GM19023 (cell line): ENCODE measurements at regions not wholly inside any gene's neighbourhood (a gene's known extent, or its start where the extent isn't known, plus 50 kb on each side); places are given as distances from the start of the nearest gene placed in this dataset.
"Not testable (repeated sequence)": the region's sequence is repeated elsewhere in the genome, so short reads cannot be mapped to it uniquely, and the experiment has no call there.

ENCODE experiments used
- ATAC-seq: cut with Tn5 transposase; IDR thresholded peaks from one replicate; pipeline ENCODE4 v1.9.1; 2021; ENCODE audit warnings: mild to moderate bottlenecking, moderate library complexity; ENCODE audit not compliant: unreplicated experiment

- no peak for ATAC-seq
These were observed 50.0 kb upstream of the ALDH1B1 start for GRCh38 chr9:38342532-38342931.

- ATAC-seq = no peak
These were observed 50.4 kb upstream of the ALDH1B1 start for GRCh38 chr9:38342096-38342495.

- ATAC-seq = no peak
These were observed 53.0 kb upstream of the ALDH1B1 start for GRCh38 chr9:38339496-38339895.

GRCh38 chr9:38339087-38339486, 53.4 kb upstream of the ALDH1B1 start:
- ATAC-seq = no peak

- no peak for ATAC-seq
These were observed 54.0 kb upstream of the ALDH1B1 start for GRCh38 chr9:38338342-38339018.

GRCh38 chr9:38337706-38338264, 54.7 kb upstream of the ALDH1B1 start:
- no peak for ATAC-seq

GRCh38 chr9:38337181-38337580, 55.3 kb upstream of the ALDH1B1 start:
- no peak for ATAC-seq

- ATAC-seq = no peak
These were observed 56.2 kb upstream of the ALDH1B1 start for GRCh38 chr9:38336341-38336740.

GRCh38 chr9:38335686-38336085, 56.8 kb upstream of the ALDH1B1 start:
- no peak for ATAC-seq

GRCh38 chr9:38334234-38334633, 58.3 kb upstream of the ALDH1B1 start:
- no peak for ATAC-seq

GRCh38 chr9:38333047-38333446, 59.5 kb upstream of the ALDH1B1 start:
- no peak for ATAC-seq

GRCh38 chr9:38332625-38333024, 59.9 kb upstream of the ALDH1B1 start:
- ATAC-seq = no peak

GRCh38 chr9:38331141-38331540, 61.4 kb upstream of the ALDH1B1 start:
- ATAC-seq = no peak

GRCh38 chr9:38329968-38330367, 62.5 kb upstream of the ALDH1B1 start:
- ATAC-seq = no peak

- ATAC-seq = no peak
These were observed 63.7 kb upstream of the ALDH1B1 start for GRCh38 chr9:38328765-38329164.

- ATAC-seq = no peak
These were observed 66.4 kb upstream of the ALDH1B1 start for GRCh38 chr9:38326122-38326521.

GRCh38 chr9:38324213-38324612, 68.3 kb upstream of the ALDH1B1 start:
- ATAC-seq = not testable (repeated sequence)

- ATAC-seq = no peak
These were observed 69.6 kb upstream of the ALDH1B1 start for GRCh38 chr9:38322937-38323336.

- ATAC-seq = no peak
These were observed 72.9 kb upstream of the ALDH1B1 start for GRCh38 chr9:38319496-38320173.

- ATAC-seq = peak; percentile 90
These were observed 73.6 kb upstream of the ALDH1B1 start for GRCh38 chr9:38318759-38319495.

GRCh38 chr9:38316166-38316780, 76.2 kb upstream of the ALDH1B1 start:
- ATAC-seq = no peak
